Thoracic aorta (tissue), 2 donors: ENCODE measurements at regions not wholly inside any gene's neighbourhood (a gene's known extent, or its start where the extent isn't known, plus 50 kb on each side); places are given as distances from the start of the nearest gene placed in this dataset.
"Not testable (repeated sequence)": the region's sequence is repeated elsewhere in the genome, so short reads cannot be mapped to it uniquely, and the experiment has no call there.

ENCODE experiments used
- ATAC-seq: fragments of 150-250 bp; one replicate; pipeline ENCODE4 v1.8.0; 2017; ENCODE audit warnings: low read depth; ENCODE audit not compliant: insufficient number of reproducible peaks, low FRiP score
- DNase-seq: peaks from one replicate; pipeline ENCODE4 v3.0.0-alpha.2; 2020; ENCODE audit warnings: low spot score
- H3K27ac ChIP-seq, 2 donors: fragments of 200-600 bp; sonication (generic); 1 replicate in 1 of 2; 2 replicates in 1 of 2; pipeline ENCODE4 v1.5.1; 2016; ENCODE audit warnings: mild to moderate bottlenecking in 2 of 2, moderate library complexity in 2 of 2
- H3K27me3 ChIP-seq: fragments of 200-600 bp; sonication (generic); replicated peaks from 2 replicates; pipeline ENCODE4 v1.6.0; 2016; ENCODE audit warnings: mild to moderate bottlenecking; ENCODE audit not compliant: insufficient read depth
- H3K36me3 ChIP-seq: fragments of 200-600 bp; sonication (generic); one replicate; pipeline ENCODE4 v1.5.1; 2016
- H3K4me1 ChIP-seq, 2 donors: fragments of 200-600 bp; sonication (generic); 1 replicate in 1 of 2; 2 replicates in 1 of 2; pipeline versions ENCODE4 v1.5.1 to v1.6.0; 2016; ENCODE audit warnings: low read depth in 2 of 2, mild to moderate bottlenecking in 1 of 2; ENCODE audit not compliant: control insufficient read depth in 1 of 2
- H3K4me3 ChIP-seq: fragments of 200-600 bp; sonication (generic); 2 replicates; pipeline ENCODE4 v1.5.1; 2016; ENCODE audit warnings: mild to moderate bottlenecking
- H3K9me3 ChIP-seq: fragments of 200-600 bp; sonication (generic); 2 replicates; pipeline ENCODE4 v1.5.1; 2016
- TF ChIP-seq, protein P1 (sequence below): fragments of 200-600 bp; sonication (generic); IDR thresholded peaks from one replicate; pipeline ENCODE4 v1.5.1; 2019; ENCODE audit warnings: antibody characterized with exemption

DNA sequence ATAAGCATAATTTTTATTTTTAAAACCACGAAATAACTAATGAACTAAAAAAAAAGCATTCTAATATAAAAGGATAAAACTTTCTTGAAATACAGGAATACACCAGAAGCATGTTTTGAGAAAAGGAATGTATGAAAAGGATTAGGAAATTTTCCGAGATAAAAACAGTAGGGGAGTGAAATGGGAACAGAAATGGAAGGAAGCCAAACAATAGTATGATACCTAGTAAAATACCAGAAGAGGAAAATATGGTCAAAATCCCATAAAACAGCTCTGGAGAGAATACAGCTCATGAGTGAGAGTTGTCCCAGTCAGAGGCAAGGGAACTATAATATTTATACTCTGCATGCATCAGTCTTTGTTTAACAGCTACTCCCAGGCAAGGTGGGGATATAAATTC is 1016.2 kb downstream of the SLC6A15 start:
- no peak for ATAC-seq
- no peak overlapping the region for H3K27ac ChIP-seq
- no peaks in the 10 kb centered on the region for H3K4me1 ChIP-seq
- no peaks in the 10 kb centered on the region for H3K27me3 ChIP-seq
- no peak for DNase-seq
- TF ChIP-seq, protein P1, sequence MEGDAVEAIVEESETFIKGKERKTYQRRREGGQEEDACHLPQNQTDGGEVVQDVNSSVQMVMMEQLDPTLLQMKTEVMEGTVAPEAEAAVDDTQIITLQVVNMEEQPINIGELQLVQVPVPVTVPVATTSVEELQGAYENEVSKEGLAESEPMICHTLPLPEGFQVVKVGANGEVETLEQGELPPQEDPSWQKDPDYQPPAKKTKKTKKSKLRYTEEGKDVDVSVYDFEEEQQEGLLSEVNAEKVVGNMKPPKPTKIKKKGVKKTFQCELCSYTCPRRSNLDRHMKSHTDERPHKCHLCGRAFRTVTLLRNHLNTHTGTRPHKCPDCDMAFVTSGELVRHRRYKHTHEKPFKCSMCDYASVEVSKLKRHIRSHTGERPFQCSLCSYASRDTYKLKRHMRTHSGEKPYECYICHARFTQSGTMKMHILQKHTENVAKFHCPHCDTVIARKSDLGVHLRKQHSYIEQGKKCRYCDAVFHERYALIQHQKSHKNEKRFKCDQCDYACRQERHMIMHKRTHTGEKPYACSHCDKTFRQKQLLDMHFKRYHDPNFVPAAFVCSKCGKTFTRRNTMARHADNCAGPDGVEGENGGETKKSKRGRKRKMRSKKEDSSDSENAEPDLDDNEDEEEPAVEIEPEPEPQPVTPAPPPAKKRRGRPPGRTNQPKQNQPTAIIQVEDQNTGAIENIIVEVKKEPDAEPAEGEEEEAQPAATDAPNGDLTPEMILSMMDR: no peak
- H3K4me3 ChIP-seq: no peak overlapping the region
- H3K36me3 ChIP-seq: no peaks in the 10 kb centered on the region
- H3K9me3 ChIP-seq: no peaks in the 10 kb centered on the region

DNA sequence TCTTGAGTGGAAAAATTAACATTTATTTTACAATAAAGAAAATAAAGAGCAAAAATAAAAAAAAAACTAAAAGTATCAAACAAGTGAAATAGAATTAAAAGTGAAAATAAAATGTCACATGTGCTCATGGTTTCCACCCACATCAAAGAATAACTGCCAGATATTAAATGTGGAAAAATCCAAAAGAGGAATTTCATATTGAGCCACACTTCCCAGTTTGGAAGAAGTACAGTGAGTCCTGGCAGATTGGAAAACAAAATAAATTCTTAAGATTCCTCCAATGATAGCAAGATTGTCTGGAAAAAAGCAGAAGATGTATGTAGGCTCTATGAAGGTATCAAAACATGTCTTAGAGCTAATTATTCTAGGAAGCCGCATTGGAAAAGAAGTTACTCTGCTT is 1019.5 kb downstream of the SLC6A15 start:
- Histone ChIP-seq H3K36me3 (no peaks in the 10 kb centered on the region), H3K4me3 (no peak overlapping the region), H3K27ac (no peak overlapping the region), H3K27me3 (no peaks in the 10 kb centered on the region), H3K4me1 (no peaks in the 10 kb centered on the region), H3K9me3 (no peaks in the 10 kb centered on the region)
- TF ChIP-seq, protein P1: no peak
- DNase-seq (no peak), ATAC-seq (no peak)

DNA sequence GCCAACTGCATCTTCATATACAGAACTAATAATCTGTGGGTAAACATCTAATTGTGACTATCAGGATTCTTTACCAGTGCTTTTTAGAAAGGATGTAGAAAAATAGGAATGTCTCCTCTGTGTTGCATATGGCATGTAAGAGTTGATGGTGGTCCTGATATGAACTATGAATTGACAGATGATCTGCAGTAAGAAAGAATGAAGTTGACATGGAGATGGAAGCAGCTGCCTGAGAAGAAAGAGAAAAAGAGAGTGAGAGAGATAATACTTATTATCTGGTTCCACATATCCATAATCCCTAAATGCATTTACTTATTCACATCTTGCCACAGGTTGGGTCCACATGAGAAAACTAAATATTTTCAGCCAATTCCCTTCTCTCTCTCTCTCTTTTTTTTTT is 1022.9 kb downstream of the SLC6A15 start:
- Histone ChIP-seq H3K9me3 (no peaks in the 10 kb centered on the region), H3K4me1 (no peaks in the 10 kb centered on the region), H3K27ac (no peak overlapping the region), H3K27me3 (no peaks in the 10 kb centered on the region), H3K36me3 (no peaks in the 10 kb centered on the region), H3K4me3 (no peak overlapping the region)
- ATAC-seq: no peak
- DNase-seq: no peak
- TF ChIP-seq, protein P1: no peak

DNA sequence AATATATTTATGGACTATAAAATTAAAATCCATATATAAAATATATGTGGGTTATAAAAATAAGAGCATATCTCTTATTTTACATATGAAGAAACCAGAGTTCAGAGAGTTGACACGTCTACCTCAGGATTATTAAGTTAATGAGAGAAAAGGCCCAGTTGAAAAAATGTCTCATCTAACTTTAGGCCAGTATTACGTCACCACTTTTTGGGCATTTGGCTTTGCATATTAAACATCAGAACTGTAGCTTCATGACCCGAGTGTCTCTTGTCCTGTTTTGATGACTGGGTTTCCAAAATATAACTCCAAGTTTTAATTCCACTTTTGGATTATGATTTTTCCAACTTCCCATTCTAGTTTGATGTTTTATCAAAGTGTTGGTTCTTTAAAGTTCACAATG is 1026.1 kb downstream of the SLC6A15 start:
- no peaks in the 10 kb centered on the region for H3K9me3 ChIP-seq
- no peak for ATAC-seq
- no peaks in the 10 kb centered on the region for H3K36me3 ChIP-seq
- no peaks in the 10 kb centered on the region for H3K27me3 ChIP-seq
- TF ChIP-seq, protein P1: no peak
- H3K4me3 ChIP-seq: no peak overlapping the region
- no peak overlapping the region for H3K27ac ChIP-seq
- DNase-seq: no peak
- H3K4me1 ChIP-seq: no peaks in the 10 kb centered on the region

DNA sequence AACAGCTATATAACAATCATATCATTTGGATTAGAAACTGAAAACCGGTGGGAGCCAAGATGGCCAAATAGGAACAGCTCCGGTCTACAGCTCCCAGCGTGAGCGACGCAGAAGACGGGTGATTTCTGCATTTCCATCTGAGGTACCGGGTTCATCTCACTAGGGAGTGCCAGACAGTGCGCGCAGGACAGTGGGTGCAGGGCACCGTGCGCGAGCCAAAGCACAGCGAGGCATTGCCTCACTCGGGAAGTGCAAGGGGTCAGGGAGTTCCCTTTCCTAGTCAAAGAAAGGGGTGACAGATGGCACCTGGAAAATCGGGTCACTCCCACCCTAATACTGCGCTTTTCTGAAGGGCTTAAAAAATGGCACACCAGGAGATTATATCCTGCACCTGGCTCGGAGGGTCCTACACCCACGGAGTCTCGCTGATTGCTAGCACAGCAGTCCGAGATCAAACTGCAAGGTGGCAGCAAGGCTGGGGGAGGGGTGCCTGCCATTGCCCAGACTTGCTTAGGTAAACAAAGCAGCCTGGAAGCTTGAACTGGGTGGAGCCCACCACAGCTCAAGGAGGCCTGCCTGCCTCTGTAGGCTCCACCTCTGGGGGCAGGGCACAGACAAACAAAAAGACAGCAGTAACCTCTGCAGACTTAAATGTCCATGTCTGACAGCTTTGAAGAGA is 1041.5 kb downstream of the SLC6A15 start:
- H3K4me1 ChIP-seq, ATAC-seq, H3K36me3 ChIP-seq, DNase-seq, H3K27me3 ChIP-seq, H3K9me3 ChIP-seq, H3K4me3 ChIP-seq, H3K27ac ChIP-seq: not testable (repeated sequence)

DNA sequence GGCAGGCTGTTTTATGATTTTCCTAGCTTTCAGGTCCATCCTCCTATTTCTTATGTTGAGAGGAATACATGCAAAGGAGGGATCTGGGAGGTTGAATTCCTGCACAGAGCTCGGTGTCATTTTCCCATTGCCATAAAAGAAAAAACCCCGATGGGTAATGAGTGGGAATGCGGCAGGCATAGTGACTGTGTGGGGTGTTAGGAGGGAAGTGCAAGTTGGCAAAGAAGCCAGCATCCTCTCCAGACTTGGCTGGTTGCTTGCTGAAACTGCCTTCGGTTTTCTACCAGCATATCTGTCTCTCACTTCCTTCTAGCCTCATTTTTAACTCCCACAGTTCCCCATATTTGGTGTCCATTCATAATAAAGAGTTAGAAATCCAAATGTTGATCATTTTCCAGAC is 1046.1 kb downstream of the SLC6A15 start:
- Histone ChIP-seq H3K4me3 (no peak overlapping the region), H3K27me3 (no peaks in the 10 kb centered on the region), H3K4me1 (no peaks in the 10 kb centered on the region), H3K27ac (no peak overlapping the region), H3K9me3 (no peaks in the 10 kb centered on the region), H3K36me3 (no peaks in the 10 kb centered on the region)
- TF ChIP-seq, protein P1: no peak
- no peak for DNase-seq
- ATAC-seq: no peak
